GM23338 (cell line): ENCODE measurements at regions not wholly inside any gene's neighbourhood (a gene's known extent, or its start where the extent isn't known, plus 50 kb on each side); places are given as distances from the start of the nearest gene placed in this dataset.

Experiments
- ATAC-seq: fragments of 200-7000 bp; cut with Tn5 transposase; 3 replicates; pipeline ENCODE4 v1.9.1; 2020
- DNase-seq: peaks from one replicate; pipeline ENCODE4 v3.0.0-alpha.2; 2015; ENCODE audit warnings: low spot score
- H2AFZ ChIP-seq: fragments of 200-600 bp; sonication (generic); 2 replicates; pipeline ENCODE4 v1.8.0; 2016; ENCODE audit warnings: antibody characterized with exemption, mild to moderate bottlenecking, moderate library complexity
- H3F3A ChIP-seq: fragments of 200-600 bp; sonication (generic); replicated peaks from 2 replicates; pipeline ENCODE4 v1.8.0; 2017; ENCODE audit warnings: antibody characterized with exemption, mixed run types, low read depth
- H3K27ac ChIP-seq: fragments of 200-600 bp; sonication (generic); 2 replicates; pipeline ENCODE4 v1.6.1; 2016; ENCODE audit warnings: low read depth
- H3K27me3 ChIP-seq: fragments of 200-600 bp; sonication (generic); 2 replicates; pipeline ENCODE4 v1.8.0; 2016; ENCODE audit warnings: mild to moderate bottlenecking, mixed run types, moderate library complexity; ENCODE audit not compliant: insufficient read depth
- H3K36me3 ChIP-seq: fragments of 200-600 bp; sonication (generic); 2 replicates; pipeline ENCODE4 v1.8.0; 2016; ENCODE audit warnings: mild to moderate bottlenecking; ENCODE audit not compliant: insufficient read depth
- H3K4me1 ChIP-seq: fragments of 200-600 bp; sonication (generic); 2 replicates; pipeline ENCODE4 v1.8.0; 2016; ENCODE audit warnings: mild to moderate bottlenecking, moderate library complexity; ENCODE audit not compliant: insufficient read depth
- H3K4me2 ChIP-seq: fragments of 200-600 bp; sonication (generic); 2 replicates; pipeline ENCODE4 v1.7.1; 2017; ENCODE audit warnings: mixed run types
- H3K4me3 ChIP-seq: fragments of 200-600 bp; sonication (generic); 2 replicates; pipeline ENCODE4 v1.6.1; 2016; ENCODE audit warnings: mixed run types
- H3K79me2 ChIP-seq: fragments of 200-600 bp; sonication (generic); replicated peaks from 2 replicates; pipeline ENCODE4 v1.8.0; 2017; ENCODE audit warnings: mild to moderate bottlenecking; ENCODE audit not compliant: insufficient read depth
- H3K9me2 ChIP-seq: fragments of 200-600 bp; sonication (generic); 2 replicates; pipeline ENCODE4 v1.8.0; 2017; ENCODE audit not compliant: insufficient read depth
- H4K20me1 ChIP-seq: fragments of 200-600 bp; sonication (generic); replicated peaks from 2 replicates; pipeline ENCODE4 v1.8.0; 2017; ENCODE audit warnings: mild to moderate bottlenecking; ENCODE audit not compliant: insufficient read depth
- H3K27ac Mint-ChIP-seq: 2 replicates; pipeline ENCODE4 v1.8.0; 2020; ENCODE audit warnings: inconsistent platforms, mild to moderate bottlenecking, moderate library complexity, mixed read lengths
- H3K27me3 Mint-ChIP-seq: 3 replicates; pipeline ENCODE4 v1.8.0; 2022; ENCODE audit warnings: low read depth, mild to moderate bottlenecking, moderate library complexity, mixed read lengths, inconsistent platforms; ENCODE audit not compliant: insufficient read depth, poor library complexity
- H3K36me3 Mint-ChIP-seq: 3 replicates; pipeline ENCODE4 v1.8.0; 2021; ENCODE audit warnings: low read depth, mild to moderate bottlenecking, inconsistent platforms, moderate library complexity, mixed read lengths
- H3K4me1 Mint-ChIP-seq: 3 replicates; pipeline ENCODE4 v1.8.0; 2020; ENCODE audit warnings: mild to moderate bottlenecking, inconsistent platforms, mixed read lengths
- H3K4me3 Mint-ChIP-seq: 3 replicates; pipeline ENCODE4 v1.8.0; 2021; ENCODE audit warnings: moderate library complexity, mild to moderate bottlenecking, inconsistent platforms, mixed read lengths
- H3K9me3 Mint-ChIP-seq: 3 replicates; pipeline ENCODE4 v1.8.0; 2020; ENCODE audit warnings: moderate library complexity, mild to moderate bottlenecking, inconsistent platforms, mixed read lengths
- CREB1 ChIP-seq: fragments of 250-450 bp; sonication (Bioruptor Pico); IDR thresholded peaks from 2 replicates; pipeline ENCODE4 v1.5.0; 2020; ENCODE audit warnings: low read depth, mild to moderate bottlenecking, moderate library complexity
- CTCF ChIP-seq, 2 experiments: fragments of 200-600 bp in 1 of 2; sonication (generic) in 1 of 2; conservative IDR thresholded peaks; 2 replicates each; pipeline versions ENCODE4 v1.5.1 to v1.6.1; 2016 to 2017; ENCODE audit warnings: antibody characterized with exemption in 2 of 2, low read depth in 2 of 2, mild to moderate bottlenecking in 2 of 2, moderate library complexity in 1 of 2
- ETS1 ChIP-seq: IDR thresholded peaks from 2 replicates; pipeline ENCODE4 v1.6.1; 2016; ENCODE audit warnings: antibody characterized with exemption
- EZH2 ChIP-seq: fragments of 200-600 bp; sonication (generic); IDR thresholded peaks from one replicate; pipeline ENCODE4 v1.8.0; 2017; ENCODE audit warnings: antibody characterized with exemption, mild to moderate bottlenecking, low read depth; ENCODE audit not compliant: unreplicated experiment
- EZH2phosphoT487 ChIP-seq: fragments of 200-600 bp; sonication (generic); IDR thresholded peaks from one replicate; pipeline ENCODE4 v1.8.1; 2018; ENCODE audit warnings: antibody characterized with exemption; ENCODE audit not compliant: unreplicated experiment
- NANOG ChIP-seq: IDR thresholded peaks from 2 replicates; pipeline ENCODE4 v1.6.1; 2016; ENCODE audit warnings: antibody characterized with exemption, borderline replicate concordance
- POLR2AphosphoS5 ChIP-seq: IDR thresholded peaks from 2 replicates; pipeline ENCODE4 v1.6.1; 2016; ENCODE audit warnings: antibody characterized with exemption, low read depth
- STAT1 ChIP-seq: IDR thresholded peaks from one replicate; pipeline ENCODE4 v1.6.1; 2016; ENCODE audit warnings: antibody characterized with exemption; ENCODE audit not compliant: unreplicated experiment
- ZNF114 ChIP-seq: fragments of 250-450 bp; sonication (Bioruptor Pico); IDR thresholded peaks from 2 replicates; pipeline ENCODE4 v1.5.0; 2020; ENCODE audit warnings: mild to moderate bottlenecking, moderate library complexity
- ZNF331 ChIP-seq: fragments of 250-450 bp; sonication (Bioruptor Pico); IDR thresholded peaks from 2 replicates; pipeline ENCODE4 v1.5.0; 2020; ENCODE audit warnings: low read depth, mild to moderate bottlenecking, moderate library complexity
- ZNF462 ChIP-seq: fragments of 250-450 bp; sonication (Bioruptor Pico); IDR thresholded peaks from 2 replicates; pipeline ENCODE4 v1.5.0; 2020; ENCODE audit warnings: mild to moderate bottlenecking, moderate library complexity

GRCh38 chr11:95676308-95676707 is 113.3 kb downstream of the FAM76B start (continued):
- TF ChIP-seq CTCF (conservative IDR thresholded peaks at IDR 0.05; ENCODE audit: low read depth in 2 of 2): no peak
- TF ChIP-seq ZNF114 (CRISPR knock-in tag): no peak
- no peak for TF ChIP-seq CREB1 (CRISPR knock-in tag)
- no peak for TF ChIP-seq EZH2phosphoT487

GRCh38 chr11:95675585-95675984 is 114.0 kb downstream of the FAM76B start:
- no peaks in the 10 kb centered on the region for H3K36me3 Mint-ChIP-seq
- no peaks in the 10 kb centered on the region; the same call in 1 of the 2 replicates for H3K9me2 ChIP-seq
- no peaks in the 10 kb centered on the region for H3K27me3 ChIP-seq
- no peak for DNase-seq
- no peak overlapping the region for H3K4me3 Mint-ChIP-seq
- peaks cover 10% of the 10 kb centered on the region; the same call in 1 of the 2 replicates for H3K4me1 ChIP-seq
- H3F3A ChIP-seq: no peaks in the 10 kb centered on the region
- H3K4me3 ChIP-seq: no peak overlapping the region
- no peaks in the 10 kb centered on the region for H3K79me2 ChIP-seq
- no peaks in the 10 kb centered on the region for H3K36me3 ChIP-seq
- no peaks in the 10 kb centered on the region for H3K27me3 Mint-ChIP-seq
- no peak overlapping the region for H2AFZ ChIP-seq
- no peak for ATAC-seq
- H4K20me1 ChIP-seq: no peaks in the 10 kb centered on the region
- no peak overlapping the region for H3K27ac Mint-ChIP-seq
- no peak overlapping the region for H3K27ac ChIP-seq
- H3K9me3 Mint-ChIP-seq: no peaks in the 10 kb centered on the region
- H3K4me1 Mint-ChIP-seq: peaks cover 20% of the 10 kb centered on the region
- no peak overlapping the region for H3K4me2 ChIP-seq
- TF ChIP-seq STAT1: no peak
- no peak for TF ChIP-seq ETS1
- TF ChIP-seq ZNF462 (CRISPR knock-in tag): no peak
- TF ChIP-seq CTCF (conservative IDR thresholded peaks at IDR 0.05; ENCODE audit: low read depth in 2 of 2): no peak
- TF ChIP-seq EZH2phosphoT487: no peak
- no peak for TF ChIP-seq NANOG
- no peak for TF ChIP-seq ZNF114 (CRISPR knock-in tag)
- no peak for TF ChIP-seq CREB1 (CRISPR knock-in tag)
- no peak for TF ChIP-seq POLR2AphosphoS5
- no peak for TF ChIP-seq EZH2
- no peak for TF ChIP-seq ZNF331 (CRISPR knock-in tag)
